RWPE1 (cell line): ENCODE measurements at regions not wholly inside any gene's neighbourhood (a gene's known extent, or its start where the extent isn't known, plus 50 kb on each side); places are given as distances from the start of the nearest gene placed in this dataset.

Experiments
- CTCF ChIA-PET: fragments of 350-600 bp; sonication (Branson Sonifier 250); formaldehyde crosslinking; extraction: SDS; loops from one replicate; lab custom pipeline; 2021; lab: Yijun Ruan, JAX
- POLR2A ChIA-PET: fragments of 400-600 bp; formaldehyde crosslinking; extraction: SDS; loops from one replicate; lab custom pipeline; 2020; ENCODE audit warnings: antibody characterized with exemption; ENCODE audit not compliant: low non-redundant PET; lab: Yijun Ruan, JAX
- DNase-seq: peaks from one replicate; pipeline ENCODE4 v3.0.0; 2012; ENCODE audit warnings: low spot score
- H3K27ac ChIP-seq: fragments of 450-650 bp; 2 replicates; pipeline ENCODE4 v1.5.1; 2017
- TF ChIP-seq, protein P1 (sequence below): fragments of 450-650 bp; conservative IDR thresholded peaks from 2 replicates; pipeline ENCODE4 v1.5.1; 2017; ENCODE audit warnings: low read depth, mild to moderate bottlenecking

DNA sequence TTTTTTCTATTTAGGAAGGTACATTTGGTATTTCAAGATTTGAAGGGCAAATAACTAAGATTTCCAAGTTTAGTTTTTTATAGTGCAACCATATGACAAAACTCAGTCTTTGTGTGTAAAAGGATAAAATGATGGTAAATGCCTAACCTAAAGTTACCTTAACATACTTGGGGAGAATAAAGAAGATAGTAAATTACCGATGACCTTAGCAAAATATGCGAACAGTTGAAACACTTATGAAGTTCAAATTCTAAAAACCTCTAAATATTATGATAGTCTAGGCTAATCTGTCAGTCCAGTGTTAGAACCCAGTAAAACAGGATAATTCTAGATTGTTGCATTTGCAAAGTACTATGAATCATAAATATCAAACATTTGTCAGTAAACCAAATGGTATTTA, 127.5 kb downstream of the PTCHD4 start:
- CTCF ChIA-PET: no interaction called here
- no peak overlapping the region for H3K27ac ChIP-seq
- POLR2A ChIA-PET: no interaction called here
- TF ChIP-seq, protein P1, sequence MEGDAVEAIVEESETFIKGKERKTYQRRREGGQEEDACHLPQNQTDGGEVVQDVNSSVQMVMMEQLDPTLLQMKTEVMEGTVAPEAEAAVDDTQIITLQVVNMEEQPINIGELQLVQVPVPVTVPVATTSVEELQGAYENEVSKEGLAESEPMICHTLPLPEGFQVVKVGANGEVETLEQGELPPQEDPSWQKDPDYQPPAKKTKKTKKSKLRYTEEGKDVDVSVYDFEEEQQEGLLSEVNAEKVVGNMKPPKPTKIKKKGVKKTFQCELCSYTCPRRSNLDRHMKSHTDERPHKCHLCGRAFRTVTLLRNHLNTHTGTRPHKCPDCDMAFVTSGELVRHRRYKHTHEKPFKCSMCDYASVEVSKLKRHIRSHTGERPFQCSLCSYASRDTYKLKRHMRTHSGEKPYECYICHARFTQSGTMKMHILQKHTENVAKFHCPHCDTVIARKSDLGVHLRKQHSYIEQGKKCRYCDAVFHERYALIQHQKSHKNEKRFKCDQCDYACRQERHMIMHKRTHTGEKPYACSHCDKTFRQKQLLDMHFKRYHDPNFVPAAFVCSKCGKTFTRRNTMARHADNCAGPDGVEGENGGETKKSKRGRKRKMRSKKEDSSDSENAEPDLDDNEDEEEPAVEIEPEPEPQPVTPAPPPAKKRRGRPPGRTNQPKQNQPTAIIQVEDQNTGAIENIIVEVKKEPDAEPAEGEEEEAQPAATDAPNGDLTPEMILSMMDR: no peak
- no peak for DNase-seq

DNA sequence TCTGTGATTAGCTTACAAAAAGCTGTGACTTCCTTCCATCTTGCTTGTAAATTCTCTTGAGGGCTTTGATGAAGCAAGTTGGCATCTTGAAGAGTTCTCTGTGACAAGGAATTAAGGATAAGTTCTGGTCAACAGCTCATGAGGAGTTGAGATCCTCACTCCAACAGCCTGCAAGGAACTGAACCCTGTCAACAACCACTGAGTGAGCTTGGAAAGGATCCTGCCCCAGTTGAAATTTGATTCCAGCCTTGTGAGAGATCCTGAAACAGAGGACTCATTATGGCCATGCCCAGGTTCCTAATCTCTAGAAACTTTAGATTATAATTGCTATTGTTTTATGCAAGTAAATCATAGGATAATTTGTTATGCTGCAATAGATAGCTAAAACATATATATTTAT, 133.7 kb downstream of the PTCHD4 start:
- ChIA-PET CTCF (no interaction called here), POLR2A (no interaction called here)
- no peak for DNase-seq
- TF ChIP-seq, protein P1: no peak
- H3K27ac ChIP-seq: no peak overlapping the region

DNA sequence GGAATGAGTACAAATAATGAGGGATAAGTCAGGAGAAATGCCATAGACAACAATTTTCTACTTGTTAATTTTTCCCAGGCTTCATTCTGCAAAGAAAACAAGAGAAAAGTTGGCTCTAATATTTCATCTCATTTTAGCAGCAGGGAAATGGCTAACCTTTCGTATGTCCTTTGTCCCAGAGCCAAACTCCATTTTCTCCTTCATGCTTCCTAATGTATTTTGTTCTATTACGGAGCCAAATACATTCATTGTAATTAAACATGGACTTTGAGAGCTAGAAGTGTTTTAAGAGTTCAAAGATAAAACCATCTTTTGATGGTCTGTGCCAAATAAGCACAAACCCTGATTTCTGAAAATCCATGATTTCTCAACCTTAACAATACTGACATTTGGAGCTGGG, 136.9 kb downstream of the PTCHD4 start:
- DNase-seq: no peak
- CTCF ChIA-PET: no interaction called here

DNA sequence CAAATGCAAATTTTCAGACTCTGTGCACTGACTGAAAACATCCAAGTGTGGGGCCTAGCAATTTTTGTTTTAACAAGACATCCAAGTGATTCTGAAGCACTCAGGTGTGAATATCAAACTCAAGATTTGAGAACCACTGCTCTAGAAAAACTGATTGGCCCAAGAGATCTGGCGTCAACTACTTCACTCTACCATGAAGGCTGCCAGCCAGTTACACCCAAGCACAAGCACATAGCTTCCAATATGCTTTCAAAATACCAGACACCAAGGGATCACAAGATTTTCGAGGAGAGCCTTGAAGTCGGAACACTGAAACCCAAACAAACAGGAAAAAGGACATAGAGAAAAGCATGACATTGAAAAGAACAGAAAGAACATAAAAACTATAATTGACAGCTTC, 140.2 kb downstream of the PTCHD4 start:
- CTCF ChIA-PET: no interaction called here
- POLR2A ChIA-PET: no interaction called here

More for the DNA sequence above, 136.9 kb downstream of the PTCHD4 start:
- no peak overlapping the region for H3K27ac ChIP-seq
- TF ChIP-seq, protein P1: no peak
- POLR2A ChIA-PET: no interaction called here

DNA sequence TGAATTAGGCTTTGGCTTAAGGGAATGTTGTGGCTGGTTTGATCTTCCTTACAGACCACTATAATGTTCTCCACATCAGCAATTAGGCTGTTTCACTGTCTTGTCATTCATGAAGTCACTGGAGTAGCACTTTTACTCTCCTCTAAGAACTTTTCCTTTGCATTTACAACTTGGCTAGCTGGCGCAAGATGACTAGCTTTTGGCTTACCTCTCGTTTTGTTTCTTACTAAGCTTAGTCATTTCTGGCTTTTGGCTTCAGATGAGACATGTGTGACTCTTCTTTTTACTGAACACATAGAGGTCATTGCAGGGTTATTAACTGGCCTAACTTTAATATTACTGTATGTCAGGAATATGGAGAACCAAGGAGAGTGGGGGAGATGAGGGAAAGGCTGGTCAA, 143.2 kb downstream of the PTCHD4 start:
- no peak overlapping the region for H3K27ac ChIP-seq
- DNase-seq: peak; percentile 1
- TF ChIP-seq, protein P1: no peak
- POLR2A ChIA-PET: no interaction called here
- CTCF ChIA-PET: interaction anchor here (0.6 kb wide), 1 partner anchor 1103 kb away, joined by 3 read pairs; no protein-coding TSS in a partner anchor

More for the DNA sequence above, 140.2 kb downstream of the PTCHD4 start:
- no peak for DNase-seq
- TF ChIP-seq, protein P1: no peak
- no peak overlapping the region for H3K27ac ChIP-seq

DNA sequence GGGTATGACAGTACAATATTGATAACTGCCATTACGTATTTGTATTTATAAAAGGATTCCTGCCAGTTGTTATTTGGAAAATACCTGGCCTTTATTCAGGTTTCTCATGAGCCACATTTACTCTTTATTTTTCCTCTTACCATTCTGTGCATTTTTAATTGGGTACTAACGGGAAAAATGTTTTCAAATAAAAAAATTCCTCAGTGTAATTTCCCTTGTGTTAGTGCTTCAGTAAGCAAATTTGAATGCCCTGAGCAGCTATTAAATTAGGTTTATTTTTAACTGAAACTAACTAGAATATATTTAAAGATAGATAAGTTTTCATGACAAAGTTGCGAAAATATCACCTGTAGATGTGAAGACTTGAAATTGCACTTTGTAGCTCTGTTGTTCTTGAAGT, 146.0 kb downstream of the PTCHD4 start:
- POLR2A ChIA-PET: no interaction called here
- TF ChIP-seq, protein P1: no peak
- no peak for DNase-seq
- no peak overlapping the region for H3K27ac ChIP-seq
- CTCF ChIA-PET: no interaction called here
